Fibroblast of lung (primary cell): ENCODE measurements at regions not wholly inside any gene's neighbourhood (a gene's known extent, or its start where the extent isn't known, plus 50 kb on each side); places are given as distances from the start of the nearest gene placed in this dataset.

Experiments used
- DNase-seq, 2 donors: peaks; one replicate each; pipeline versions ENCODE4 v3.0.0 to v3.0.0-alpha.2; 2010; ENCODE audit warnings: low read depth in 2 of 2
- H2AFZ ChIP-seq: 2 replicates; pipeline ENCODE4 v1.5.1; 2012; ENCODE audit warnings: low read length, control low read depth, inconsistent platforms
- H3K27ac ChIP-seq: 2 replicates; pipeline ENCODE4 v1.5.1; 2011; ENCODE audit warnings: low read length, control low read depth; ENCODE audit not compliant: insufficient read depth
- H3K27me3 ChIP-seq: 2 replicates; pipeline ENCODE4 v1.5.1; 2011; ENCODE audit warnings: mild to moderate bottlenecking, low read length; ENCODE audit not compliant: control insufficient read depth, insufficient read depth
- H3K36me3 ChIP-seq: 2 replicates; pipeline ENCODE4 v1.5.1; 2011; ENCODE audit warnings: low read length; ENCODE audit not compliant: control insufficient read depth, insufficient read depth
- H3K4me1 ChIP-seq: 2 replicates; pipeline ENCODE4 v1.5.1; 2011; ENCODE audit warnings: low read length; ENCODE audit not compliant: control insufficient read depth, insufficient read depth; ENCODE audit errors: extremely low read depth
- H3K4me2 ChIP-seq: 2 replicates; pipeline ENCODE4 v1.5.1; 2011; ENCODE audit warnings: low read length, control low read depth; ENCODE audit not compliant: insufficient read depth; ENCODE audit errors: extremely low read depth
- H3K4me3 ChIP-seq, 4 experiments: fragments of 200-600 bp in 1 of 4; sonication (generic) in 1 of 4; replicated peaks in 1 of 4; 2 replicates each; pipeline ENCODE4 v1.5.1; 2011 to 2016; ENCODE audit warnings: low read length in 4 of 4, low read depth in 3 of 4, mild to moderate bottlenecking in 3 of 4, control low read depth in 2 of 4, inconsistent platforms in 1 of 4, mixed read lengths in 1 of 4; ENCODE audit not compliant: insufficient read depth in 1 of 4; ENCODE audit errors: control extremely low read depth in 1 of 4
- H3K79me2 ChIP-seq: 2 replicates; pipeline ENCODE4 v1.5.1; 2012; ENCODE audit warnings: mild to moderate bottlenecking, low read length, inconsistent platforms; ENCODE audit not compliant: control insufficient read depth, insufficient read depth
- H3K9ac ChIP-seq: 2 replicates; pipeline ENCODE4 v1.5.1; 2011; ENCODE audit warnings: mild to moderate bottlenecking, low read length, control low read depth; ENCODE audit not compliant: insufficient read depth
- H3K9me3 ChIP-seq: 2 replicates; pipeline ENCODE4 v1.5.1; 2012; ENCODE audit warnings: low read depth, low read length; ENCODE audit not compliant: control insufficient read depth, insufficient read depth
- H4K20me1 ChIP-seq: 2 replicates; pipeline ENCODE4 v1.5.1; 2011; ENCODE audit warnings: low read length; ENCODE audit not compliant: control insufficient read depth, insufficient read depth; ENCODE audit errors: extremely low read depth
- CTCF ChIP-seq, 2 donors: IDR thresholded peaks in 1 of 2; conservative IDR thresholded peaks in 1 of 2; 1 replicate in 1 of 2; 2 replicates in 1 of 2; pipeline ENCODE4 v1.5.1; 2011 to 2012; ENCODE audit warnings: low read length in 2 of 2, control low read depth in 1 of 2, inconsistent platforms in 1 of 2, low read depth in 1 of 2, mild to moderate bottlenecking in 1 of 2
- EZH2 ChIP-seq: IDR thresholded peaks from 2 replicates; pipeline ENCODE4 v1.5.1; 2012; ENCODE audit warnings: low read length, control low read depth, mild to moderate bottlenecking; ENCODE audit errors: missing control alignments

DNA sequence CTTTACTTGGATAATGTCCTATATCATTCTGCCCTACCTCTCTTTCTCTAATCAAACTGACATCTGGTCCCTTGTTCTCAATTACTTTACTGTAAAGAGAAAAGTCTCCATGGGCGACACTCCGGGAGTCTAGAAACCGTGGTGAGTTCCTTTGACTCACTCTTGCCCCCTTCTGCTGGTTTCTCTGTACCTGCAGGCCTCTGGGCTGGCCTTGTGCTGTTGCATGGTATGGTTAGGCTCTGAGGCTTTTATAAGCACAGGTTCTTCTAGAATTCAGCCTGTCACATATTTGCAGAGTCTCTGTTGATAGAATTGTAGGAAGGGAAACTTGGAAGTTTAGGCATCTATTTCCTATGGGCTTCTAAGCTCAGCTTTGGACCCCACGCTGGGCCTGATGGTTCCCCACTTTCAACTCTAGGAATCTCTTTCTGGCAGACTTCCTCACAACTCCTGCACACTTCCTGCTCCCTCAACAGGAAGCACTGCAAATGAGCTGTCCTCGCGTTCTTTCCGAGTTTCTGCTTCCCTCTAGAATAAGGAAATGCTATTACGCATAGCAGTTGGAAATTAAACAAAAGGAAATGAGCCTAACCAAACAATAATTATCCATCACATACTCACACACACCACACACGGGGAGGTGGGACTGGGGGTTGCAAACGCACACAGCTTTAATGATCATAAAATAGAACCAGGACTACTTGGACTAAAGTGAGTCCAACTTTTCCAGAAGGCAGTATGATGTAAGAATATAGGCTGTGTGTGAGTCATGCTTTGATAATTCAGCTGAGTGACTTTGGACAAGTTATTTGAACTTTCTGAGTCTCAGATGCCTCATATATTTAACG is 683.3 kb downstream of the QKI start:
- TF ChIP-seq CTCF (conservative IDR thresholded peaks at IDR 0.05 in 1 of 2, IDR thresholded peaks at IDR 0.05 in 1 of 2; ENCODE audit: low read depth in 1 of 2, low read length in 2 of 2) (no peak), EZH2 (no peak)
- H3K27ac ChIP-seq, result no peak overlapping the region
- no peak overlapping the region for H2AFZ ChIP-seq
- no peak overlapping the region for H3K9ac ChIP-seq
- no peaks in the 10 kb centered on the region for H3K27me3 ChIP-seq
- H3K9me3 ChIP-seq, result no peaks in the 10 kb centered on the region
- H3K79me2 ChIP-seq, result no peaks in the 10 kb centered on the region
- H3K4me2 ChIP-seq, result no peak overlapping the region
- no peaks in the 10 kb centered on the region for H4K20me1 ChIP-seq
- H3K4me1 ChIP-seq, result no peaks in the 10 kb centered on the region
- peak; percentile 47 to 90 for DNase-seq
- no peak overlapping the region for H3K4me3 ChIP-seq
- H3K36me3 ChIP-seq, result no peaks in the 10 kb centered on the region

DNA sequence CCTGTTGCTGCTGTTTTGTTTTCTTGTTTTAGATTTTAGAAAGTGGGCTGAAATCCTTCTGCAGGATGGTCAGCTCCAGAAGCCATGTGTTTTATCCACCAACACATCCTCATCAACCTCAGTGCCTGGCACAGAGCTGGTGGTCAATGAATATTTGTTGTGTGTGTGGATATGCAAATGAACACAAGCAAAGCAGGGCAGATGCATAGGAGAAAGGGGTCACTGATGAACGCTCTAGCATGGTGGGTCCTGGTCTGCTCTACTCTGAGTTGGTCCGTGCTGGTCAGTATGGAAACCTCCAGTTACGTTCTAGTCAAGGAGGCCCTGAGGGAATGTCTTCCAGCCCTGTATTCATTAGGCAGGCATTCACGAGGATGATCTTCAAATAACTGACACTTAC is 682.5 kb downstream of the QKI start:
- no peaks in the 10 kb centered on the region for H3K9me3 ChIP-seq
- no peaks in the 10 kb centered on the region for H3K27me3 ChIP-seq
- no peaks in the 10 kb centered on the region for H4K20me1 ChIP-seq
- no peak overlapping the region for H2AFZ ChIP-seq
- no peaks in the 10 kb centered on the region for H3K4me1 ChIP-seq
- TF ChIP-seq EZH2 (no peak), CTCF (conservative IDR thresholded peaks at IDR 0.05 in 1 of 2, IDR thresholded peaks at IDR 0.05 in 1 of 2; ENCODE audit: low read depth in 1 of 2, low read length in 2 of 2) (no peak)
- no peaks in the 10 kb centered on the region for H3K79me2 ChIP-seq
- H3K27ac ChIP-seq, result no peak overlapping the region
- no peak overlapping the region for H3K9ac ChIP-seq
- no peak overlapping the region for H3K4me3 ChIP-seq
- no peaks in the 10 kb centered on the region for H3K36me3 ChIP-seq
- H3K4me2 ChIP-seq, result no peak overlapping the region
- DNase-seq, result no peak

- Histone ChIP-seq H3K79me2 (no peaks in the 10 kb centered on the region), H4K20me1 (no peaks in the 10 kb centered on the region), H3K27me3 (no peaks in the 10 kb centered on the region), H3K4me2 (no peak overlapping the region), H3K36me3 (no peaks in the 10 kb centered on the region), H2AFZ (no peak overlapping the region), H3K9ac (no peak overlapping the region), H3K27ac (no peak overlapping the region), H3K9me3 (no peaks in the 10 kb centered on the region), H3K4me3 (no peak overlapping the region), H3K4me1 (no peaks in the 10 kb centered on the region)
- TF ChIP-seq EZH2, result no peak
- no peak for TF ChIP-seq CTCF (conservative IDR thresholded peaks at IDR 0.05 in 1 of 2, IDR thresholded peaks at IDR 0.05 in 1 of 2; ENCODE audit: low read depth in 1 of 2, low read length in 2 of 2)
- peak in 1 of 2 donors; percentile 77 for DNase-seq
Observed at GRCh38 chr6:164095056-164095455, 680.5 kb downstream of the QKI start.
